Adrenal gland (tissue), 5 donors: ENCODE measurements at regions not wholly inside any gene's neighbourhood (a gene's known extent, or its start where the extent isn't known, plus 50 kb on each side); places are given as distances from the start of the nearest gene placed in this dataset.

Experiments used
- POLR2A ChIP-seq, 2 donors: fragments of 450-650 bp; IDR thresholded peaks; one replicate each; pipeline ENCODE4 v1.6.1; 2017; ENCODE audit warnings: antibody characterized with exemption in 2 of 2, mild to moderate bottlenecking in 2 of 2, moderate library complexity in 1 of 2
- TF ChIP-seq, protein P1 (sequence below), 6 experiments: fragments of 450-650 bp in 4 of 6; fragments of 200-600 bp in 2 of 6; sonication (generic) in 1 of 6; IDR thresholded peaks; 1 replicate in 5 of 6; 2 replicates in 1 of 6; pipeline versions ENCODE4 v1.5.1 to v1.8.0; 2016 to 2021; ENCODE audit warnings: antibody characterized with exemption in 6 of 6, mild to moderate bottlenecking in 2 of 6, moderate library complexity in 1 of 6
- donor health status: DM: no; HTN: no; CAD: no.

GRCh38 chr18:1875219-1875618 lies 696.1 kb downstream of the METTL4 start:
- TF ChIP-seq, protein P1, sequence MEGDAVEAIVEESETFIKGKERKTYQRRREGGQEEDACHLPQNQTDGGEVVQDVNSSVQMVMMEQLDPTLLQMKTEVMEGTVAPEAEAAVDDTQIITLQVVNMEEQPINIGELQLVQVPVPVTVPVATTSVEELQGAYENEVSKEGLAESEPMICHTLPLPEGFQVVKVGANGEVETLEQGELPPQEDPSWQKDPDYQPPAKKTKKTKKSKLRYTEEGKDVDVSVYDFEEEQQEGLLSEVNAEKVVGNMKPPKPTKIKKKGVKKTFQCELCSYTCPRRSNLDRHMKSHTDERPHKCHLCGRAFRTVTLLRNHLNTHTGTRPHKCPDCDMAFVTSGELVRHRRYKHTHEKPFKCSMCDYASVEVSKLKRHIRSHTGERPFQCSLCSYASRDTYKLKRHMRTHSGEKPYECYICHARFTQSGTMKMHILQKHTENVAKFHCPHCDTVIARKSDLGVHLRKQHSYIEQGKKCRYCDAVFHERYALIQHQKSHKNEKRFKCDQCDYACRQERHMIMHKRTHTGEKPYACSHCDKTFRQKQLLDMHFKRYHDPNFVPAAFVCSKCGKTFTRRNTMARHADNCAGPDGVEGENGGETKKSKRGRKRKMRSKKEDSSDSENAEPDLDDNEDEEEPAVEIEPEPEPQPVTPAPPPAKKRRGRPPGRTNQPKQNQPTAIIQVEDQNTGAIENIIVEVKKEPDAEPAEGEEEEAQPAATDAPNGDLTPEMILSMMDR (IDR thresholded peaks at IDR 0.05): no peak
- no peak for TF ChIP-seq POLR2A (IDR thresholded peaks at IDR 0.05)
